DLD1 (cell line): ENCODE measurements at regions not wholly inside any gene's neighbourhood (a gene's known extent, or its start where the extent isn't known, plus 50 kb on each side); places are given as distances from the start of the nearest gene placed in this dataset.

ENCODE experiments used
- in situ Hi-C: cut with HindIII; loops from 2 replicates; pipeline ENCODE4 v1.10.0; 2017; ENCODE audit warnings: low sequenced_read_pairs

DNA sequence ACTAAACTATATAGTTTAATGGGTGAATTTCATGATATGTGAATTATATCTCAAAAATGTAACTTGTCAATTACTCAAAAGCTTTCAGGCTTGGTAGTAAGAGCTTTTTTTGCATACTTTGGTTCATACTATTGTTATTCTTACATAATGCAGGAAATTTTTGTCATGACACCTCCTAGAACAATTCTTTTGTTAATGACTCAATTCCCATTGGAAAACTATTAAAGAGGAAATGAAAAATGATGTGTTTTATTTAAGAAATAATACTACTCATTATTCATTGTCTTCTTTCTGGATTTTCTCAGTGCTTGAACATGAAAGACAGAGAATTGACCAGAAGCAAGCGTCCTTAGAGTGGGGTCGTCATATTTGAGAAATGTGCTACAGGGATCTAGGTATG, 196.4 kb upstream of the KCNJ16 start:
- in situ Hi-C loops: no loop called here

DNA sequence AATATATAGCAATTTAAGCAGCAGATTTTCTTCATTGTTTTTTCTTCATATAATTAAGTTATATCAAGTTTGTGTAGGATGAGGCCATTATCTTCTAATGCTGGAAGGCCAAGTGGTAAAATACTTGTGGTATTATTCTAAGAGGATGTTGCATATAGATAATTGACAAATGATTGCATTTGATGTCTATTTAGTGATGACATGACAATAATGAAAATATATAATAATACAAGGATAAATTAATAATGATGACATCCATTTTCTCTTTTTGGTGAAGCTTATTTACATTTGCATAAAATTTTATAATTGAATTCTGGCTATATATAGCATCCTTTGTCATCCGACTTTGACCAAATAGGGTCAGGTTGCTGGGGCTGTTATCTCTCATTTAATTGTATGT, 195.4 kb upstream of the KCNJ16 start:
- in situ Hi-C loops: no loop called here

DNA sequence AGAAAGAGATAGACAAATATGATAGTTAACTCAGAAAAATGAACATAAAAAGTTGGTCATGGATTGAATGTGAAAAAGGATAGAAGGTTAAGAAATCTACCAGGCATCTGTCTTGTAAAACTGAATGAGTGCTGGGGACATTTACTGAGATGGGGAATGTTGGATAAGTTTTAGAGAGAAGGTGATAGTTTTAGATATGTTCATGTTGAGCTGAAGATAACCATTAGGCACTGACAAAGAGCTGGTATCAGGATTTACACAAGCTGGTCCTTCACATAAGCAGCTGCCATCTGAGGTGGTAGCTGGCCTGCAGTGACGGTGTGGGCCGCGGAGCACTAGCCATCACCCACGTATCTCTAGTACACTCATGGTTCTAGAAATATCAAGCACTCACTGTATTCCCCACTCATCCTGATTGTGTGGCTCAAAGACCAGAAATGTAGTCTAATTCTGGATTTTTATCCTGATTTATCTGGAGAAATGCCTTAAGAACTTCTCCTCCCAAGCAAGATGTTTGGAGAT, 194.4 kb upstream of the KCNJ16 start:
- in situ Hi-C loops: no loop called here

DNA sequence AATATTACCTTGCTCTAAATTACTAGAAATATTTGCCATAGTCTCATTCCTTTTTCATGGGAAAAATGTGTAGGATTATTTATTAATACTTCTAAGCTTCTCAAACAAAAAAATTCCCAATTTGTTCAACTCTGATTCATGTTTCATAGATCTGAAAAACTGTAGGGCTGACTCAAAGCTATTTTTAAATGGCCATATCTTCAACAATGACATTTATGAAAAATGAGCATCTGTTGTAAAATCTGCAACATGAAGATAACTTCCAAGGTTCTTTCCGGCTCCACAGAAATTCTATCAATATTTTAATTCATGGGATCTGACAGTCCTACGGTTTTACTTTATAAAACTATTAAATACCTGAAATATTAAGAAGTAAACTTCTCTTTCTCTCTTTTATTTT, 192.7 kb upstream of the KCNJ16 start:
- in situ Hi-C loops: no loop called here

DNA sequence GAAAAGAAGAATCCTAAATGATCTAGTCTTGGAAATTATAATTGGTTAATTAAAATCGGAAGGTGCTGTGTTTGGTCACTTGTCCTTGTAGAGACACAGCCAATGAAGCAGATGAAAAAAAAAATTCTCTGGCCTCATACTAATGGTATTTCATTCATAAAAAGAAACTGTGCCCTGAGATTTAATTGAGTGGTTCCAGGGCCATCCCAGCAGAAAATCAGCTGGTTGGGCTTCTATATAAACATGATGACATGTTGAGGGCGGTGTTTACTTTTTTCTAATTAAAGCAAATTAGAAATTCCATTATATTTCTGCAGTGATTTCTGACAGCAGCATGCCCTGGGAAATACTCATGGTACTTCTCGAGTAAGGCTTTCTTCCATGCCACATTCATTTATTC, 191.9 kb upstream of the KCNJ16 start:
- in situ Hi-C loops: no loop called here

DNA sequence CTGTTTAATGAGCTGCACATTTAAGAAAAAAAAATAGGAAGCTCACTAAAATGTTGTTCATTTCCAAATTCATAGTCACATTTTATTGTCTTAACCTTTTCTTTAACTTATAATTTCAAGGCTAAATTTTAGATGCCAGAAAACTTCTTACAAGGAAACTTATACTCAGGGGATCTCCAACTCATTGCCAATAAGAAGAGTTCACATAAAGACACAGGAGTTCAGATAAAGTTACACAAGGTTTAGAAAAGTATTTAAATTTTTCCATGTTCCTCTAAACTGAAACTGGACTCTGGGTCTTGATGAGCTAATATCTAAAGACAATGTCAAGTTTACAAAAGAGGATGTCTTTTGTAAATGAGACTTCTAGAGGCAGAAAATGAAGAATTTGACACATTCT, 190.7 kb upstream of the KCNJ16 start:
- in situ Hi-C loops: no loop called here

DNA sequence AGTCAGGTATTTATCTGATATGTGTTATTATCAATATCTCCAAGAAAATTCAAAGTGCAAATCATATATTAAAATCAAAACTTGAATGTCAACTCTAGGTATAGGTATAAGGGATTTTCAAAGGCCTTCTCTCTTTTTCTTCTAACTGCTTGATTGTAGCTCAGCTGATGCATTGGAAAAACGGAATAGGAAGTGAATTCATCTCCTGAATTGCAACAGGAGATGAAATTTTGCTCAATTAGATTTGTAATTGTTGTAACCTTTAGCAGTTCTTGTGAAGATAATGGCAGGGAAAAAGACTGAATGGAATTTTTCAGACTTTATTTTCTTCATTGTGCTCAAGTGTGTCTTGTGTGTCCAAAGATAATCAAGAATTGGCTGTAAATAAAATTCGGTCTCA, 190.2 kb upstream of the KCNJ16 start:
- in situ Hi-C loops: no loop called here

DNA sequence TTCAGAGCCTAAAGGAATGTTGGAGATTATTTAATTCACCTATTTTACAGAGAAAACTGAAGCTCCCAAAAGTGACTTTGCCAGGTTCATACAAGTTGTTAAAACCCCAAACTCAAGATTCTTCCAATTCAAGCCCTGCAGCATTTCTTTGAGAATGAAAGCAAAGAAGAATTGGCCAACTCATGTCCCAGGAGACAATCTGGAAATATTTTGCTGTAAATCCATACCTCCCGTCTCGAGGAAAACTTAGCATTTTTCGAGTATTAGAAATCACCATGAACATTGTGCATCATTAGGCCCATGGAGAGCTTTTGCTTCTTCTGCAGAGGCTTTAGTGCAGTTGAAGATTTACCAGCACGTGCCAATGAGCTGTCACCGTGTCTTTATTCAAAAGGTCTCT, 176.4 kb upstream of the KCNJ16 start:
- in situ Hi-C loops: no loop called here

DNA sequence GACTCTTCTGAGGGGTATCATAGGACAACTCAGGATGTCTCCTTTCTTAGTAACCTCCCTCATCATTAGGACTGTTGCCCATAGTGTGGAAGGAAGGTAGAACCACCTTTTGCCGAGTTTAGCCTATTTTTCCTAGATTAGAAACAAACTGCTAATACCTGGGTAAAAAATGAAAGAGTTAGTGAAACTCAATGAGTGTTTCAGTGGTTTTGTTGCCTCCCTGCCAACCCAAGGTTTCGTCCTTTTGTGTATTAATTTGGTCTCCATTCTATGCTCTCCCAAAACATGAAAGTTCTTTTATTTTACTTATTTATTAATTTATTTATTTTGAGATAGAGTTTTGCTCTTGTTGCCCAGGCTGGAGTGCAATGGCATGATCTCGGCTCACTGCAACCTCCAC, 174.9 kb upstream of the KCNJ16 start:
- in situ Hi-C loops: no loop called here

DNA sequence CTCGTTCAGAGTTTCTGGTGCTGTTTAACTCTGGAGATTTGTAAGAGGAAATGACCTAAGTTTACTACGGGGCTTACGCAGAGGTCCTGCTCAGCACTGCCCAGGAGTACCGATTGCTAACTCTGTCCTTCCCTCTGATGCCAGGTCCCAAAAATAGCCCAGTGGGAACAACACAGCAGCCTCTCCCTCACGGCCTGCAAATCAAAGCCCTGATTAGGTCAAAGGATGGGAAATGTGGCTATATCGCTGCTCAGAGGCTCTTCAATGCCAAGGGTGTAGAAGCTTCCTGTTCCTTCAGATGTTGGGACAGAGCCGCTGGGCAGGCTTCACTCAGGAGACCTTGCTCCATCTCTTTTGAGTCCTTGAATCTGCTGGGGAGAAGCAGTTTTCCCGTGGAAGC, 174.2 kb upstream of the KCNJ16 start:
- in situ Hi-C loops: no loop called here

DNA sequence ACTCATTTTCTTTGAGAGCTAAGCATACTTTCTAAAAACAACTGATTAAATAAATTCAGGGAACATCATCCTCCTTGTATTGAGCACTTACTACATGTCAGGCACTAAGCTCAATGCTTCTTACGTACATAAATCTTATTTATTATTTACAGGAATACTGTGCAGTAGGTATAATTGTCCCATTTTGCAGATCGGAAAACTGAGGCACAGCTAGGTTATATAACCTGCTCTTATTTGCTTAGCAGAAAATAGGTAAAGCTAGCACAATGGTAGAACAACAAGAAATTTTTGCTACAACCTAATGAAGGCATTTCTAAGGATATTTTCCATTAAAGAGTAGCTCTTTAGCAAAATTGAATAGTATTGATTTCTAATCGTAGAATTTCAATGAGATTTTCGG, 168.7 kb upstream of the KCNJ16 start:
- in situ Hi-C loops: no loop called here

DNA sequence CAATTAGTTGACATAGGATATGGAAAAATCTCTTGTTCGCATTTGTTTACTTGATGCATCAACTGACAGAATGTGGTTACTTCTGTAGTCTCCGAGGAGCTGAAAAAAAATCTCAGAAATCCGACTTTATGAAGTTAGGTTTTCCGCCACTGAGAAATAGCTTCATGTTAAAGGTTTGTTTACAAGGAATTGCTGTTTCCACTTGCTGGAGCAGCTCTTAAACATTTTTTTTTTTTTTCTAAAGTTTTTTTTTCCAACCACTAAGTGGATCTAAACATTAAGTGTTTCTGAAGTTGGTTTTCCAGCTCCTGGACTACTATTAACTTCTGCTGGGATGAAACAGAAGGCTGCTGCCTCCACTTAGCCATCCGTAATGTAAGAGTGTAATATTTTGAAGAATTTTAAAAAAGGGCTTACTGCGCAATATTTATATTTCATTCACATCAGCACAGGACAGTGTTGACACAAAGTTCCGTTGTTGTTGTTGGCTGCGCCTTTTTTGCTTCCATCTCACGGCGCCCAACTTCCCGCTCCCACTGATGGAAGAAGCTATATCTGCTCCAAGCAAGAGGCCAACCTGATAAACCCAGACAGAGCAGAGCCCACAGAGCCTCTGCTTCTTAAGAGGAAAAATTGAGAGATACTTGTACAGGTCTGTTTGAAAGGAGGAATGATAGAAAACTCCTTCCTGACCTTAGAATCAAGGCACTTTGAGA, 167.7 kb upstream of the KCNJ16 start:
- in situ Hi-C loops: no loop called here

DNA sequence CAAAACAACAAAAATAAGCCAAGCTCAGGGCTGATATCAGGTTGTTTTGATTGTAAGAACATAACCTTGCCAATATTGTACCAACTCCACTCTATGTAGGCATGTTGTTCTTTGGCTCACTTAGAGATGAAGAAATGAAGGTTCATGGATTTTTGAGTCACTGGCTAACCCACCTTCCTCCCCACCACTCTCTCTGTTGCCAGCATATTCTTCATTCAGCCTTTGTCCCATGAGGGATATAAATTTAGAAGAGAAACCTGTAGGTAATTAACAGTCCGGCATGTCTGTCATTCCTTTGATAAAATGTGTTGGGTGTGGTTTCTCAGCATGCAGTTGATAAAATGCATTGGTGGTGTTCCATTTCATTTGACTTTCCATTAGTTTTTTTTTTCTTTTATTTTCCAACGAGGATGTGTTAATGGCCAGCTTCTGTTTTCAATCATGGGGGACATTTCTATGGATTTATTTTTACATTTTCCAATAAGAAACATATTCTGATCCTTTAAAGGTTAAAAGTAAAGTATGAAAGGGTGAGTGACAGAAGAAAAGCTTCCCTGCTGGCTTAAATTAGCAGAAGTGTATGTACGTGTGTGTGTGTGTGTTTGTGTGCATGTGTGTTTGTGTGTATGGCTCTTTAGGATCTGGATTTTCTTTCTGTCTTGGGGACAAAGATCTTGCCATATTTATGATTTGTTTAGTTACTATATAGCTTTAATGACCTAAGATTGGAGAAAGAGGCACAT, 166.2 kb upstream of the KCNJ16 start:
- in situ Hi-C loops: no loop called here

DNA sequence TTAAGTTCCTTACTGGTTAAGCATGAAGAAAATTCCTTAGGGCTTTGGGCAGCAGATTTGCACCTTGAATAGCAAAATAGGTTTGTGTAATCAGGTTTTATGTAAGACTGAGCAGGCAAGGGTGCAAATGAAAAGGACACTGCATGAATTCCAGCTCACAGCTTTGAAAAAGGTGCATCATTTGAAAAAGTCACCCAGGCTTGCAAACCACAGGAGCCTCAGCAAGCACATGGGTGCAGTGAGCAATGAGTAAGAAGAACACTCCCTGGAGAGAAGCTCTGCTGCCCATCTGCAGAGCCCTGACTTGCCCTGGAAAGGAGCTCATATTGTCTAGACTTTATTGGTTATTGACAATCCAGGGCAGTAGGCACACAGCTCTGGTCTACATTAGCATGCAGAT, 165.6 kb upstream of the KCNJ16 start:
- in situ Hi-C loops: no loop called here

DNA sequence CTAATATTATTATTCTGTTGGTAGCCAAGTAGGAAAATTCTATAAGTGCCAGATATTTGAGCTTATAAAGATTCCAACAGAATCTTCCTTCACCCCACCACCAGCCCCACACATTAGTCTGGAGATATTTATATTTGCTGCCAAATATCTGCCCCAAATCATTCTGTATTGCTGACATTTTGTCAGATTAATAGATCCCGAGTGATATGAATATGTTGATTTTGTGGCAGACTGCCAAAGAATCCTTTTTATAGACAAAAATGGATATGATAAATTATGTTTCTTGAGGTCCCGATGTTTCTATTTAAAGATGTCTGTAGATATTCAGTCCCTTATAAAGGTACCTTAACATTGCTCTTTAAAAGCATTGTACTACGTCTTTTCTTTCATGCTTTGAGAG, 162.2 kb upstream of the KCNJ16 start:
- in situ Hi-C loops: no loop called here

DNA sequence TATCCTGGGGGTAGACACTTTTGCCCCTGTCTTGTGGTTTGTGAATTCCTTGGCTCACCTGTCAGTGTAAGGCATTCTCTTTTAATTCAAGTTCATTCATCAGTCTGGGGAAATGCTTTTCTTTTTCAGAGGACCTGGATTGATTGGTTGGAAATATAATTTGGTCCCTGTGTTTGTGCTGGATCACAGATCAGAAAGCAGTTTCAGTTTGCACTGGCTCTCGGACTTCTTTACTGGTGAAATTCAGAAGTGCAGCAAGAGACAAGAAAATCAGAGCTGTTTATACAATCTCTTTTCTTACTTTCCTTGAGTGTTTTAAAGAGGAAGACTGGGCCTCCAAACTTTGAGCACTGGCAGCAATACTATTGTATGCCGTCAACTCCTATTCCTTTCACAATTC, 161.8 kb upstream of the KCNJ16 start:
- in situ Hi-C loops: no loop called here

DNA sequence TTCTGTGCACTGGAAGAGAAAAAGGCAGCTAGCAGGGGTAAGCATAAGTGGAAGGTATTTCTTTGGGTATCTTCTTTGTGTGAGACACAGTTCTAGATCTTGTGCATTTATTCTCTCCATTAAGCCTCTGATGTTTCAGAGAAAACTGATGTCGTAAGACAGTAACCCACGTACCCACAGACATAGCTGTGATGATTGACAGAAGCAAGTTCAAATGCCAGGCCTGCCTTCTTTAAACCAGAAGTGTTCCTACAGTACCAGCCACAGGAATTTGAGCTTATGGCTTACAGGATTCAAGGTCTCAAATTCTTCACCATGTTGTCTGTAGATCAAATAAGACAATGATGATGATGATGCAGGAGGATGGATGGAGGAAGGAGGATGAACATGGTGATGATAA, 161.4 kb upstream of the KCNJ16 start:
- in situ Hi-C loops: no loop called here

DNA sequence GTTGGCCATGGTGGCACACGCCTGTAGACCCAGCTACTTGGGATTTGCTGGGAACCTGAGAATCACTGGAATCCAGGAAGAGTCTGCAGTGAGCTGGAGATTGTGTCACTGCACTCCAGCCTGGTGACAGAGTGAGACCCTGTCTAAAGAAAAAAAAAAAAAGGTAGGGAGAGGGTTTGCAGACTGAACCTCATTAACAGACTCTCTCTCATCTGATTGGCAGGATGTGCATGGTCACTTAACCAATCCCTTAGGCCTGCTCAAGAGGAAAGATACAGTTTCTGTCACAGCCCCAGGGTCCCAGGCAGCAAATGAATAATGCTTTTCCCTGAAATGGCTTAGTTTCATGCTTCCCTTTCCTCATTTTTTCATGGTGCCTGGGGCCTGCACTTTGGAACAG, 160.5 kb upstream of the KCNJ16 start:
- in situ Hi-C loops: no loop called here

DNA sequence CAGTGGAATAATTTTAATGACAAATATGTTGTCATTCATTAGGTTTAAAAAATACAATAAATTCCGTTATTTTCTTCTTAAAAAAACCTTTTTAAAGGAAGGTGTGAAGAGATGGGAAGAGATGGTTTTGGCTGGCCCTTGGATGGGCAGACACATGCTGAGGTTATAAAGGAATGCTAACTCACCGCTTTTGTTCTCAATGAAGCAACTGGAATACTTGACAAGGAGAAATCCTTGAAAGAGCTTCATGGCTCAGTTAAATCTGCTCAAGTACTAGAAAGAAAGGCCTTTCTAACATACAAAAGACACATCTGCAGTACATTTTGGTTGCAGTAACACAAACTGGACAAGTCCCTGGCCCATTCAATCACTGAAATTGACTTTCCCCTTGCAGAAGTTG, 158.3 kb upstream of the KCNJ16 start:
- in situ Hi-C loops: no loop called here

DNA sequence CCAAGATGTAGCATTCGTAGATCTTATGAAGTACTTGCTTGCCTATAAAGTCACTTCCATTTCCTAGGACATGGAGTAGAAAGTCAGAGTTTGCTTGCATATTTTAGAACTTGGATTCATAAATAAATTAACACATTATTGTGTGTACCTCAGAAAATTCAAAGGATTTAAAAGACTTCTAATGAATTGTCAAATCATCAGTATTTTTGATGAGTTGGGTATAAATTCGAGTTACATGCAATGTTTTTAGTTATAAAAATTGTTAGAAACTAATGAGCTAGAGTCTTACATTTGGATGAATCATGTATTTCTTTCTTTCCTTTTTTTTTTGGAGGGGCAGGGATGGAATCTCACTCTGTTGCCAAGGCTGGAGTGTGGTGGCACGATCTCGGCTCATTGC, 156.9 kb upstream of the KCNJ16 start:
- in situ Hi-C loops: no loop called here

DNA sequence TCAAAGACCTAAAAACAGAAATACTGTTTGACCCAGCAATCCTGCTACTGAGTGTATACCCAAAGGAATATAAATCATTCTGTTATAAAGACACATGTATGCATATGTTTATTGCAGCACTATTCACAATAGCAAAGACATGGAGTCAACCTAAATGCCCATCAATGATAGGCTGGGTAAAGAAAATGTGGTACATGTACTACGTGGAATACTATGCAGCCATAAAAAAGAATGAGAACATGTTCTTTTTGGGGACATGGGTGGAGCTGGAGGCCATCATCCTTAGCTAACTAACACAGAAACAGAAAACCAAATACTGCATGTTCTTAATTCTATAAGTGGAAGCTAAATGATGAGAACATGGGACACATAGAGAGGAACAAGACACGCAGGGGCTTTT, 155.2 kb upstream of the KCNJ16 start:
- in situ Hi-C loops: no loop called here

DNA sequence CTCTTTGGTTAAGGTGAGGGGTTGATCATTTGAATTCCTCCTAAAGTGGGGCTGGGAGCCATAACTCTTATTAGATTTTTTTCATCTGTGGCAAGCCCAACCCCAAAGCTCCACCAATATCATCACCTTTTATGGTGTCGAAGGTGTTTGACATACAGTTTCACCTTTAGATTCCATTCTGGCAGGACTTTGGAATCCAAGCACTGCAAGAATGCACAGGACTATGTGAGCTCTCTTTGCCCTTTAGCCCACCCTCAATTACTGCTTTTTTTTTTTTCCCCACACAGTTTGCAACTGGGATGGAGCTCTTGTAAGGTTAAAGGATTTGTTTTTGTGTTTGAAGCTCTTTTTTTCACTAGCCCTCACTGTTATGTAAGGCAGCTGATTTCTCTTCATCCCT, 154.0 kb upstream of the KCNJ16 start:
- in situ Hi-C loops: no loop called here

DNA sequence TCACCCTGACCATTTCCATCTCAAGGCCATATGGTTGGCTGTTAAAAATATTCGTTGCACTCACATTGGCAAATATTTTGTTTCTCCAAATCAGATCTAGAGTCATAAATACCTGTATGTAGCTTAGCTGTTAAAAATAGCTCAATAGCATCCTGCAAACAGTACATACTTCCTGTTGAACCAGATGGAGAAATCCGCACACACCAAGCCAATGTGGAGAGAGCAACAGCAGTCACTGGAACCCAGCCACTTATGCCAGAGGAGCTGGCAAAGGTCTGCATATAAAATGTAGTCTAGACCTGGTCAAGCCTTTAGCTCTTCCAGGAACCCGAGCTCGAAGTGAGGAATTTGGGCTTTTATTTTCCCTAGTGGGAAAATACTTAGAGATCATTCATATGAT, 146.4 kb upstream of the KCNJ16 start:
- in situ Hi-C loops: no loop called here
